SK-N-SH treated with all-trans-retinoic acid at 6 μM for 48 hours (cell line): ENCODE measurements at regions not wholly inside any gene's neighbourhood (a gene's known extent, or its start where the extent isn't known, plus 50 kb on each side); places are given as distances from the start of the nearest gene placed in this dataset.

ENCODE experiments used
- ARNTL ChIP-seq: fragments of 450-650 bp; formaldehyde crosslinking; IDR thresholded peaks from 2 replicates; pipeline ENCODE4 v1.5.0; 2020; ENCODE audit warnings: low read depth, mild to moderate bottlenecking, moderate library complexity, borderline replicate concordance
- TOX ChIP-seq: fragments of 250-450 bp; sonication (Bioruptor Pico); IDR thresholded peaks from 2 replicates; pipeline ENCODE4 v1.8.0; 2021; ENCODE audit warnings: mild to moderate bottlenecking, moderate library complexity, borderline replicate concordance
- ZNF8 ChIP-seq: fragments of 450-650 bp; formaldehyde crosslinking; IDR thresholded peaks from 2 replicates; pipeline ENCODE4 v1.5.0; 2020; ENCODE audit warnings: mild to moderate bottlenecking, moderate library complexity

GRCh38 chr4:160265836-160266235, 1163.0 kb downstream of the RAPGEF2 start:
- no peak for TF ChIP-seq ZNF8 (CRISPR knock-in tag)
- TF ChIP-seq TOX (CRISPR knock-in tag), result no peak
- no peak for TF ChIP-seq ARNTL
